DND-41 (cell line): ENCODE measurements at regions not wholly inside any gene's neighbourhood (a gene's known extent, or its start where the extent isn't known, plus 50 kb on each side); places are given as distances from the start of the nearest gene placed in this dataset.

ENCODE experiments used
- ATAC-seq: fragments of 200-7000 bp; cut with Tn5 transposase; 3 replicates; pipeline ENCODE4 v1.9.1; 2021; ENCODE audit warnings: low read depth; ENCODE audit not compliant: insufficient read depth
- DNase-seq: peaks from one replicate; pipeline ENCODE4 v3.0.0-alpha.2; 2020
- H2AFZ ChIP-seq: 2 replicates; pipeline ENCODE4 v1.6.0; 2012; ENCODE audit warnings: low read depth, low read length
- H3K27ac ChIP-seq: 2 replicates; pipeline ENCODE4 v1.5.1; 2012; ENCODE audit warnings: low read length, inconsistent platforms
- H3K27me3 ChIP-seq: fragments of 200-600 bp; sonication (generic); 2 replicates; pipeline ENCODE4 v1.6.0; 2012; ENCODE audit warnings: low read length, mild to moderate bottlenecking, inconsistent platforms; ENCODE audit not compliant: insufficient read depth, poor library complexity
- H3K36me3 ChIP-seq: 2 replicates; pipeline ENCODE4 v1.5.1; 2012; ENCODE audit warnings: low read length, inconsistent platforms; ENCODE audit not compliant: insufficient read depth
- H3K4me1 ChIP-seq: 2 replicates; pipeline ENCODE4 v1.5.1; 2012; ENCODE audit warnings: mild to moderate bottlenecking, low read length; ENCODE audit not compliant: insufficient read depth
- H3K4me2 ChIP-seq: 2 replicates; pipeline ENCODE4 v1.6.0; 2012; ENCODE audit warnings: mild to moderate bottlenecking, moderate library complexity, low read length, inconsistent platforms; ENCODE audit not compliant: insufficient read depth
- H3K4me3 ChIP-seq, 2 experiments: fragments of 200-600 bp in 1 of 2; shearing (Covaris generic) in 1 of 2; 2 replicates each; pipeline ENCODE4 v1.5.1; 2012 to 2016; ENCODE audit warnings: inconsistent platforms in 2 of 2, low read length in 2 of 2, mild to moderate bottlenecking in 2 of 2, low read depth in 1 of 2, moderate library complexity in 1 of 2
- H3K79me2 ChIP-seq: 2 replicates; pipeline ENCODE4 v1.6.0; 2012; ENCODE audit warnings: low read length, inconsistent platforms; ENCODE audit not compliant: insufficient read depth
- H3K9ac ChIP-seq: 2 replicates; pipeline ENCODE4 v1.6.0; 2012; ENCODE audit warnings: low read depth, mild to moderate bottlenecking, inconsistent platforms, low read length, moderate library complexity
- H3K9me3 ChIP-seq: 2 replicates; pipeline ENCODE4 v1.5.1; 2012; ENCODE audit warnings: low read length, moderate library complexity, mild to moderate bottlenecking, inconsistent platforms; ENCODE audit not compliant: insufficient read depth, severe bottlenecking
- H4K20me1 ChIP-seq: 2 replicates; pipeline ENCODE4 v1.6.0; 2012; ENCODE audit warnings: low read length; ENCODE audit not compliant: insufficient read depth
- EZH2 ChIP-seq: IDR thresholded peaks from 3 replicates; pipeline ENCODE4 v1.6.1; 2012; ENCODE audit warnings: borderline replicate concordance, low read depth, mild to moderate bottlenecking, moderate library complexity, low read length, inconsistent platforms; ENCODE audit not compliant: severe bottlenecking
- TF ChIP-seq, protein P1 (sequence below): IDR thresholded peaks from 2 replicates; pipeline ENCODE4 v1.5.1; 2012; ENCODE audit warnings: borderline replicate concordance, low read length, moderate library complexity, mild to moderate bottlenecking; ENCODE audit not compliant: poor library complexity, severe bottlenecking; ENCODE audit errors: extremely low read depth

GRCh38 chr21:35102488-35103371, 53.6 kb upstream of the RUNX1 start:
- no peaks in the 10 kb centered on the region for H3K79me2 ChIP-seq
- H3K4me2 ChIP-seq, result peak overlapping the region; percentile 57
- no peaks in the 10 kb centered on the region for H3K27me3 ChIP-seq
- H3K9me3 ChIP-seq, result no peaks in the 10 kb centered on the region
- H2AFZ ChIP-seq, result peak overlapping the region; percentile 55
- no peaks in the 10 kb centered on the region for H3K36me3 ChIP-seq
- DNase-seq, result peak; percentile 89
- H3K4me3 ChIP-seq, result peak overlapping the region in 1 of 2 experiments; percentile 34; a peak in 2 of 4 replicates
- peak overlapping the region; percentile 27; the same call in 1 of the 2 replicates for H3K9ac ChIP-seq
- peak overlapping the region; percentile 67 for H3K27ac ChIP-seq
- TF ChIP-seq, protein P1, sequence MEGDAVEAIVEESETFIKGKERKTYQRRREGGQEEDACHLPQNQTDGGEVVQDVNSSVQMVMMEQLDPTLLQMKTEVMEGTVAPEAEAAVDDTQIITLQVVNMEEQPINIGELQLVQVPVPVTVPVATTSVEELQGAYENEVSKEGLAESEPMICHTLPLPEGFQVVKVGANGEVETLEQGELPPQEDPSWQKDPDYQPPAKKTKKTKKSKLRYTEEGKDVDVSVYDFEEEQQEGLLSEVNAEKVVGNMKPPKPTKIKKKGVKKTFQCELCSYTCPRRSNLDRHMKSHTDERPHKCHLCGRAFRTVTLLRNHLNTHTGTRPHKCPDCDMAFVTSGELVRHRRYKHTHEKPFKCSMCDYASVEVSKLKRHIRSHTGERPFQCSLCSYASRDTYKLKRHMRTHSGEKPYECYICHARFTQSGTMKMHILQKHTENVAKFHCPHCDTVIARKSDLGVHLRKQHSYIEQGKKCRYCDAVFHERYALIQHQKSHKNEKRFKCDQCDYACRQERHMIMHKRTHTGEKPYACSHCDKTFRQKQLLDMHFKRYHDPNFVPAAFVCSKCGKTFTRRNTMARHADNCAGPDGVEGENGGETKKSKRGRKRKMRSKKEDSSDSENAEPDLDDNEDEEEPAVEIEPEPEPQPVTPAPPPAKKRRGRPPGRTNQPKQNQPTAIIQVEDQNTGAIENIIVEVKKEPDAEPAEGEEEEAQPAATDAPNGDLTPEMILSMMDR, result no peak
- TF ChIP-seq EZH2, result no peak
- ATAC-seq, result peak; percentile 99
- peaks cover 21% of the 10 kb centered on the region for H3K4me1 ChIP-seq
- no peaks in the 10 kb centered on the region for H4K20me1 ChIP-seq

GRCh38 chr21:35100349-35100811, 51.3 kb upstream of the RUNX1 start:
- Histone ChIP-seq H3K4me3 (no peak overlapping the region), H4K20me1 (no peaks in the 10 kb centered on the region), H3K27me3 (no peaks in the 10 kb centered on the region), H3K79me2 (no peaks in the 10 kb centered on the region), H3K4me1 (peaks cover 21% of the 10 kb centered on the region), H3K36me3 (no peaks in the 10 kb centered on the region), H3K9me3 (no peaks in the 10 kb centered on the region), H2AFZ (no peak overlapping the region), H3K4me2 (no peak overlapping the region), H3K27ac (no peak overlapping the region), H3K9ac (no peak overlapping the region)
- no peak for ATAC-seq
- no peak for TF ChIP-seq EZH2
- DNase-seq, result no peak

DNA sequence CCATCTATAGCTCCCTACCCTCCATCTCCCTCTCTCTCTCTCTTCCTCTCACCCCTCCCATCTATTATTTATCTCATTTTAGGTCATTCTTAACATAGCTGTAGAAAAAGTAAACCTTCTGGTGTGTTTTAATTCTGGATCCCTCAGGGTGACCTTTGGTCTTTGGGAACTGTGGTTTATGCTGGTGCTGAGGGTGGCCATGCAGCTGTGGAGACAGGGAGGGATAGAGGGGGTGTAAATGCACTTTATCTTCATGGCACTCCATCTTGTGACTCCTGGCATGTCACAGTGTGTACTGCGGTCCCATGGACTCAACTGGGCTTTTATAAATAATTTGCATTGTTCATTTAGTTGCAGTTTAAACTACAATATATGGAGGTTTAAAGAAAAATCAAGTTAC, 50.2 kb upstream of the RUNX1 start:
- H3K4me1 ChIP-seq, result peaks cover 21% of the 10 kb centered on the region
- DNase-seq (no peak), ATAC-seq (no peak)
- no peaks in the 10 kb centered on the region for H3K9me3 ChIP-seq
- no peaks in the 10 kb centered on the region for H4K20me1 ChIP-seq
- H3K36me3 ChIP-seq, result no peaks in the 10 kb centered on the region
- no peak overlapping the region for H2AFZ ChIP-seq
- no peaks in the 10 kb centered on the region for H3K27me3 ChIP-seq
- no peak overlapping the region for H3K27ac ChIP-seq
- no peak overlapping the region for H3K4me3 ChIP-seq
- TF ChIP-seq, protein P1, result no peak
- TF ChIP-seq EZH2, result no peak
- no peaks in the 10 kb centered on the region for H3K79me2 ChIP-seq
- H3K9ac ChIP-seq, result no peak overlapping the region
- no peak overlapping the region for H3K4me2 ChIP-seq
